DMS79 (cell line): ENCODE measurements at regions not wholly inside any gene's neighbourhood (a gene's known extent, or its start where the extent isn't known, plus 50 kb on each side); places are given as distances from the start of the nearest gene placed in this dataset.
A peak's percentile ranks its signal among the peaks of the same experiment; 100 is the strongest.

Experiments
- DNase-seq: peaks from one replicate; lab custom pipeline; 2025; lab: John Stamatoyannopoulos, UW

DNA sequence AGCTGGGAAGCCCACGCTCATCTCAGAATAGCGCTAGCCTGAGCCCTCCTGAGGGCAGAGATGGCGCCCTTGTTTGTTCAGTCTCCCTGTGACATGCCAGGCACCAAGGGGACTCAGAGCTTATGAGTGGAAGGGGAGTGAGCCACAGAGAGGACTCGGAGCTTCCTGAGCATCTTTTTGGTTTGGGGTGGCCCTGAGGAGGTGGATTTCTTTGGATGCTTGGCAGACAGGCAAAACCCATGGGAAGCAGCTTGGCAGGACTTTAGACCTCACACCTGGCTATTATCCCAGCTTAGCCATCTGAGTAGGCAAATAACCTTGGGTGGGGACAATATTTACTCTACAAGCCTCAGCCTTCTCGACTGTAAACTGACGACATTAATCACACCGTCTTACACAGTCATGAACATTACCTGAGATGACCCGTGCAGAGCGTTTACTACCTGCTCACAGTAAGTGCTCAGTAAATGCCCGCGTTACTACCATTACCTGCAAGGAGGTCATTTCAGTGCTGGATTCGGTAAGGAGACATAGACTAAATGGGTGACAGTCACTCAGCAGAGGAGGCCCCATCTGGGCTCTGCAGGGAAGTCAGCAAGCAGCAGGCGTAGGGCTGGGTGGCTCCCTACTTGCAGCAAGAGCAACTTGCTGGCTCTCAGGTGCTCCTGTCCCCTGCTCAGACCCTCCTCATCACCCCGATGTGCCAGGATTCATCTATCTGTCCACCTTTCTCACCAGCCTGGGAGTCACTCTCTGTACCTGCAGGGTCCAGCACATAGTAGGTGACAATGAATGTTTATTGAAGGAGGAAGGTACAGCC lies 54.9 kb downstream of the KLHDC7A start:
- DNase-seq, result peak; percentile 89

GRCh38 chr1:18536356-18536755 lies 55.6 kb downstream of the KLHDC7A start:
- DNase-seq, result no peak

- no peak for DNase-seq
Observed at GRCh38 chr1:18536915-18537314, 56.2 kb downstream of the KLHDC7A start.

- no peak for DNase-seq
Observed at GRCh38 chr1:18537386-18538306, 56.9 kb downstream of the KLHDC7A start.

GRCh38 chr1:18539171-18539570 lies 58.4 kb downstream of the KLHDC7A start:
- DNase-seq, result peak; percentile 97

- DNase-seq, result no peak
Observed at GRCh38 chr1:18540136-18540765, 59.5 kb downstream of the KLHDC7A start.

- no peak for DNase-seq
Observed at GRCh38 chr1:18541046-18541795, 60.5 kb downstream of the KLHDC7A start.

DNA sequence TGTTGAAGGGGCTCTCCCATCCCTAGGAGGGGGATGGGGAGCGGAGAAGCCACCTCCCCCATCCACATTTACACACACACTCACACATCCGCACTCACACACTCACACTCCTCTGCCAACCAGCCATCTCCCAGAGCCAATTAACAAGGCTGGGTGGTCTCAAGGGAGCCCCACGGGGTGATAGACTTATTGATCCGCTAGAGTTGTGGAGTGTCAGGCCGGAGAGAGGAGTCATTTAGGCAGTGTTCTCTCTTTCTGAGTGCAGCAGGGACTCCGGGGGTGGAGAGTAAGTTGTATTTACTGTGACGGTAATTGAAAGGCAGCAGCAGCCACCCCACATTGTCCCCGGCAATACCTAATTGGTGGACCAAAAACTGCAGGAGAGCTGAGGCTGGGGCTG lies 61.6 kb downstream of the KLHDC7A start:
- no peak for DNase-seq

DNA sequence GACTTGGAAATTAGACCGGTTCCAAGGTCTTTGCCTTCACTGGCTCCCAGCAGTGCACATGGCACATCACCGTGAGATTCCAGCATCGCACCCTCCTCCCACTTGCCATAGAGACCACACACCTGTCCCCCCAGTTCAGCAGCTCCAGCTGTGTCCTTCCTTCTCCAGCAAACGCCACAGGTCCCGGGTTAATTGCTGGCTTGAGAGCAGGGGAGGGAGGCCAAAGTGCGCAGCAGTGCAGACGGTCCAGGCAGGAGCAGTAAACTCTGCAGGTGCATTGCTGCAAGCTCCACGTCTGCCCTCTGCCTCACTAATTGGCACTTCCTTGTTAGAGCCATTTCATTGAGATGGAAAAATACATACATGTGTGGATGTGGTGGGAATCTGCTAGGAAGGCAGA lies 65.3 kb downstream of the KLHDC7A start:
- DNase-seq, result no peak

- DNase-seq, result no peak
Observed at GRCh38 chr1:18547460-18547859, 66.7 kb downstream of the KLHDC7A start.

DNA sequence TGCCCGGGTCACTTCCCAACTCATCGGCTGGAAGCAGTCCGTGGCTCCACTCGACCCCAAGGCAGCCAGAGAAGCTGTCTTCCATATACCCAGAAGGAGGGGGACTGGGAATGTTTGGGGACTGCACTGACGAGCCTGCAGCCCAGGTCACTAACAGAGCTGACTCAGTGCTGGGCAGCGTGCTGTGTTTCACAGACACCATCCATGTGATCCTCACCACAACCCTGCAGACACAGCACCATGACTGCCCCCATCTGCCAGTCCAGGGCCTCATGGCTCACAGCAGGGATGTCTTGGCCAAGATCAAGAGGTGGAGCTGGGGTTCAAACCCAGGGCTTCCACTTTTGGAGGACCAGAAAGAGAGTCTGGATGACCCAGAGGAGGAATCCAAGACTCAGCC lies 67.9 kb downstream of the KLHDC7A start:
- no peak for DNase-seq

GRCh38 chr1:18549106-18549505 lies 68.4 kb downstream of the KLHDC7A start:
- no peak for DNase-seq

DNA sequence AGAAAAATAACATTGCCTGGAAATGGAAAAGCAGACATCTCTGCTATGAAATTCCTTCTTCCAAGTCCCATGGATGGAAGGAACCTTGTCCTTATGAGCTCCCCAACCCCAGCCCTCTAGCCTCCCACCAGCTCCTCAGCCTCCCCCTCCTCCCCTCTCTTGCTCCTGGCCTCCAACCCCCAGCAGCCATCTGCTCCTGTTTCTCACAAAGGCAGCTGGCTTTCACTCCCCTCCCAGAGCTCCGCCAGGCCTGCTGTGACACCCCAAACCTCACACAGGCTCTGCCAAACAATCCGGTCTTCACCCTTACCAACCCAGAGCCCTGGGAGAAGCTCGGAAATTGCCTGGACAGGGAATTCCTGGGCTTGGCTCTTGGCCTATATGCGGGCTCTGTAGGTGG lies 69.2 kb downstream of the KLHDC7A start:
- no peak for DNase-seq

DNA sequence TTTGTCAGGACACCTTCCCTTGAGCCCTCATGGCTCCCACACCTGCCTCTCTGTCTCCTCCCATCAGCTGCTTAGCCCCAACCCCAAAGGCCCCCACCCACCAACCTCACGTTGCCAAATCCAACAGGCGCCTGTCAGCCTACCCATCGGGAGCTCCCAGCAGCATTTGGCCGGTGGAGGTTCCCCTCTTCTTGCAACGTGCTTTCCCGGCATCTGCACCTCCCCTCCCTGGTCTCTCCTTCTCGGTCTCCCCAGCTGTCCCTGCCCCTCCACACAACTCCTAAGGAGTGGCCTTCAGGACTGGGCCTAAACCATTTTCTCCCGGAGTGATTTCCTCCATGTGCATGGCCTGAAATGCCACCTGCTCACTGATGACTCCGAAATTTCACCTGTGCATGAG lies 71.9 kb downstream of the KLHDC7A start:
- no peak for DNase-seq

DNA sequence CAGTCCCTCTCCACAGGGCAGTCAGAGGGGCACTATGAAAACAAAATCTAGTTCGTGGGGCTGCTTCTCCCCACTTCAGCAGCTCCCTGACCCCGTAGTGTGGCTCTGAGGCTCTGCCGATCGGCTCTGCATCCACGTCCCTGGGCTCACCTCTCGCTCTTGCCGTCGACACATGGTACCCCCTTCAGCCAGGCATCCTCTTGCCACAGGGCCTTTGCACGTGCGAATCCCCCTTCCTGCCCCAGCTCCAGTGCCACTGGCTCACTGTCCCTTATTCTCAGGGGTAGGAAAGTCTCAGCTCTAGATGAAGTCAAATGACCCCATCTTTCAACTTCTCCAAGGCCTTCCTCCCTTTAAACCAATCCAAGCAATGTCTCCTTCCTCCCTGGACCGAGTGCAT lies 72.7 kb downstream of the KLHDC7A start:
- DNase-seq, result no peak

DNA sequence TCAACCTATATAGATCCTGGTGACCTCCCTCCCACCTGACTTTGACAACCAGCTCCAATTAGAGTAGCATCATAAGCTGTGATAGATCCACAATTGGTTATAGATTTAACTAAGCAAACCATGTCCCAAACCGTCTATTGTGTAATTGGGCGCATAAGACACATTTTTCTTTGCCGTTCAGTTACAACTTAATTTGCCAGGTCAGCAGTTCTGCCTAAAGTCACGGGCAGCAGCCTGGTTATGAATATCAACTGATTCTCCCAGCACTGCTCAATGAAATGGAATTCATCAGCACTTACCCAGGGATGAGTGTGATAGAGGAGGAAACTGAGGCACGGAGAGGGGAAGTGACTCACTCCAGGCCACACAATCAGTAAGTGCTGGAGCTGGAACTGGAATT lies 73.4 kb downstream of the KLHDC7A start:
- no peak for DNase-seq

DNA sequence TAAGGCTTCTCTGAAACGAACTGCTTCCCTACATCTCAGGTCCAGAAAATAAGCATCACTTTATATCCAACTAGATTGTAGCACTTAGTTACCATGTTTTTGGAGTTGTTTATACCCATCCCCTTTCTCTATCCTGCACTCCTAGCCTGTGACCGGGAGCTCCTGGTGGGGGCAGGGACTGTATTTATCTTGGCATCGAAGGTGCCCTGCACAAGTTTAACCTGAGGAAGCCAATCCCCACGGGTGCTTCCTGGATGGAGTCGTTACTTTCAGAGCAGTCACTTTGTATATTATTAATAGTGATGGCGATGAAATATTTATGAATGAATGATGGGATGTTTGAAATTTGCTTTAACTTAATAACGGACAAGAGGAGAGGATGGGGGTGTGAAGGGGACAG lies 73.9 kb downstream of the KLHDC7A start:
- no peak for DNase-seq

DNA sequence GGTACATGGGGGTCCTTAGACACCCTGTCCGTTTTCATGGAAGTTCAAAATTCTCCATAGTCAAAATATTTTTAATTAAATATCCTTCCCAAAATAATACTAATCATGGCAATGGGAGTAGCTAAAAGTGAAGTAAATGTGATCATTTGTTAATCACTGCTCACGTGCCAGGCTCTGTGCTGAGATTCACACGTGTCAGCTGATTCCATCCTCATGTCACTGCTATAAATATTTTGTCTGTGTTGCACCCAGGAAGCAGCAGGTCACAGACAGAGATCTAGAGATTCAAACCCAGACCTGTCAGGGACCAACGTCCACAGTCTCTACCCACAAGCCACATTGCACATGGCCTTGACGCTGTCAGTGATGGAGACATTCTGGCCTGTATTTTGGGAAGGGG lies 74.3 kb downstream of the KLHDC7A start:
- no peak for DNase-seq

DNA sequence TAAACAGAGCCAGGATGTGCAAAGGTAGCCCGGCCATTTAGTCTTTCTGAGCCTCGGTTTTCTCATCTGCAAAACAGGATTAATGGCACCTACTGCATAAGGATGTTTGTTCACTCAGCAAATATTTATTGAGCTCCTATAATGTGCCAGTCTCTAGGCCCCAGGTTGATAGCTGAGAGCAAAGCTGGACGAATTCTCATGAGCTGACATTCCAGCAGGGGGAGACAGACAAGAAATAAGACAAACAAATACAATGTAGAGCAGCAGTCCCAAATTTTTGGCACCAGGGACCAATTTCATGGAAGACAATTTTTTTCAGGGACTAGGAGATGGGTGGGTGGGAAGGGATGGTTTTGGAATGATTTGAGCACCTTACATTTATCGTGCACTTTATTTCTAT lies 74.3 kb upstream of the PAX7 start:
- DNase-seq, result no peak

GRCh38 chr1:18557621-18558465 lies 72.8 kb upstream of the PAX7 start:
- peak; percentile 93 for DNase-seq

- DNase-seq, result no peak
Observed at GRCh38 chr1:18560692-18561091, 70.0 kb upstream of the PAX7 start.
